HUES48 (cell line): ENCODE measurements at regions not wholly inside any gene's neighbourhood (a gene's known extent, or its start where the extent isn't known, plus 50 kb on each side); places are given as distances from the start of the nearest gene placed in this dataset.
"Not testable (repeated sequence)": the region's sequence is repeated elsewhere in the genome, so short reads cannot be mapped to it uniquely, and the experiment has no call there.

Experiments used
- H3K27ac ChIP-seq: one replicate; pipeline ENCODE4 v1.7.0; 2013; ENCODE audit warnings: low read depth, low read length, inconsistent platforms
- H3K27me3 ChIP-seq: 2 replicates; pipeline ENCODE4 v1.6.1; 2013; ENCODE audit warnings: mild to moderate bottlenecking, low read length; ENCODE audit not compliant: control insufficient read depth, insufficient read depth
- H3K36me3 ChIP-seq: 2 replicates; pipeline ENCODE4 v1.6.1; 2013; ENCODE audit warnings: low read length; ENCODE audit not compliant: control insufficient read depth, insufficient read depth
- H3K4me1 ChIP-seq: 2 replicates; pipeline ENCODE4 v1.6.1; 2013; ENCODE audit warnings: mild to moderate bottlenecking, low read length; ENCODE audit not compliant: control insufficient read depth, insufficient read depth
- H3K4me3 ChIP-seq: 2 replicates; pipeline ENCODE4 v1.5.1; 2013; ENCODE audit warnings: mild to moderate bottlenecking, low read depth, low read length
- H3K9ac ChIP-seq: 2 replicates; pipeline ENCODE4 v1.6.1; 2013; ENCODE audit warnings: mild to moderate bottlenecking, low read depth, low read length, moderate library complexity
- H3K9me3 ChIP-seq: 2 replicates; pipeline ENCODE4 v1.6.1; 2013; ENCODE audit warnings: low read length; ENCODE audit not compliant: control insufficient read depth, insufficient read depth

- H3K4me3 ChIP-seq: no peak overlapping the region
- H3K9me3 ChIP-seq: peaks cover 17% of the 10 kb centered on the region
These were observed 2896.7 kb upstream of the TEKT4 start for GRCh38 chr2:91974401-91975129.

GRCh38 chr2:91975130-91975491, 2896.1 kb upstream of the TEKT4 start:
- Histone ChIP-seq H3K4me3 (no peak overlapping the region), H3K36me3 (no peaks in the 10 kb centered on the region), H3K27me3 (no peaks in the 10 kb centered on the region), H3K27ac (no peak overlapping the region), H3K9me3 (peaks cover 17% of the 10 kb centered on the region), H3K9ac (no peak overlapping the region), H3K4me1 (no peaks in the 10 kb centered on the region)

More at GRCh38 chr2:91974401-91975129, 2896.7 kb upstream of the TEKT4 start:
- no peaks in the 10 kb centered on the region for H3K27me3 ChIP-seq
- H3K9ac ChIP-seq: no peak overlapping the region
- H3K36me3 ChIP-seq: no peaks in the 10 kb centered on the region
- no peaks in the 10 kb centered on the region for H3K4me1 ChIP-seq
- no peak overlapping the region for H3K27ac ChIP-seq

DNA sequence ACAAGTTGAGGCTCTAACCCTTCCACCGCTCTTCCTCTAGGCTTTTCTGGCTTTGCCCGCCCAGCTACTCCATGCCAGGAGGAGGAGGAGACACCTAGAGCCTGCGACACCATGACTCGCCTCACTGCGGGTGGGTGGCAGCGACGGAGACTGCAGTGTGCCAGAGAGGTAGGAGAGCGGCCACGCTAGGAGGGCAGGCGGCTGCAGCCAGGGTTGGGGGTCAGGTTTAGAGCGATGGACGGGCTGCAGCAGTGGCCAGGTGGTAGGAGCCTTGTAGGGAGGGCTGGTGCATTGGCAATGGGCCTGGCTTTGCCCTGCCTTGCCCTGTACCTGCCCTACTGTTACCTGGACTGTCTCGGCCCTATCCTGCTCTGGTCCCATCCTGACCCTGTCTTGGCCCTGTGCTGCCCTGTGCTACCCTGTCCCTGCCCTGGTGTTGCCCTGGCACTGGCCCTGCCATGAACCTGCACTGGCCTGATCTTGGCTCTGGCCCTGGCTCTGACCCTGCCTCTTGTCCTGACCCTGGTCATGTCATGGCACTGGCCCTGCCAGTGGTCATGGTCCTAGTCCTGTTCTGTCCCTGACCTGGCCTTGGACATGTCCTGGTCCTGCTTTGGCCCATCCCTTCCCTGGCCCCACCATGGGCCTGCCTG, 2890.1 kb upstream of the TEKT4 start:
- not testable (repeated sequence) for H3K27me3 ChIP-seq, H3K36me3 ChIP-seq, H3K4me3 ChIP-seq, H3K9ac ChIP-seq, H3K4me1 ChIP-seq, H3K27ac ChIP-seq
- peaks cover 31% of the 10 kb centered on the region; the same call in 1 of the 2 replicates for H3K9me3 ChIP-seq

DNA sequence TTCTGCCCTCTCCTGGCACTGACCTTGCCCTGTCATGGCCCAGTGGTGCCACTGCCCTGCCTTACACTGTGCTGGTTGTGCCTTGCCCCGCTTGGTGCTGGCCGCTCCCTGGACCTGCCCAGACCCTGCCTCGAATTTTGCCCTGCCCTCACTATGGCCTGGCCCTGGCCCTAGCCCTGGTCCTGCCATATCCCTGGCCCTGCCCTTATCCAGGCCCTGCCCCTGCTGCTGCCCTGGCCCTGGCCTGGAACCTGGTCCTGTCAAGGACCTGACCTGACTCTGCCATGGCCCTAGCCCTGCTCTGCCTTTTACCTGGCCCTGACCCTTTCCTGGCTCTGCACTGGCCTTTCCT, 2889.6 kb upstream of the TEKT4 start:
- not testable (repeated sequence) for H3K27me3 ChIP-seq, H3K36me3 ChIP-seq, H3K9ac ChIP-seq, H3K4me1 ChIP-seq, H3K4me3 ChIP-seq, H3K27ac ChIP-seq
- peaks cover 35% of the 10 kb centered on the region; the same call in 1 of the 2 replicates for H3K9me3 ChIP-seq

DNA sequence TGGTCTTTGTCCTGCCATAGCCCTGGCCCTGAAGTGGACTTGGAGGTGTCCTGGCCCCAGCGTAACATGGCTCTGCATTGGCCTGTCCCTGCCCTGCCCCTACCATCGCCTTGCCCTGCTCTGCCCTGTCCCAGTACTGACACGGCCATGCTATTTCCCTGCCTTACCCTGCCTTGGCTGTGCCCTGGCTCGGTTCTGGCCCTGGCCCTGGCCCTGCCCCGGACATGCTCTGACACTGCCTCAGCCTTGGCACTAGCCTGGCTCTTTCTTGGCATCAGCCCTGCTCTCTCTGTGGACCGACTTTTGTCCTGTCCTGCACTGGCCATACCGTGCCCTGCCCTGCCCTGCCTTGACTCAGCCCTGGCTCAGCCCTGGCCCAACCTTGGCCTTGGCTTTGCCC, 2889.0 kb upstream of the TEKT4 start:
- H3K36me3 ChIP-seq, H3K27me3 ChIP-seq, H3K4me3 ChIP-seq, H3K9ac ChIP-seq, H3K4me1 ChIP-seq, H3K27ac ChIP-seq: not testable (repeated sequence)
- H3K9me3 ChIP-seq: peaks cover 39% of the 10 kb centered on the region; the same call in 1 of the 2 replicates

DNA sequence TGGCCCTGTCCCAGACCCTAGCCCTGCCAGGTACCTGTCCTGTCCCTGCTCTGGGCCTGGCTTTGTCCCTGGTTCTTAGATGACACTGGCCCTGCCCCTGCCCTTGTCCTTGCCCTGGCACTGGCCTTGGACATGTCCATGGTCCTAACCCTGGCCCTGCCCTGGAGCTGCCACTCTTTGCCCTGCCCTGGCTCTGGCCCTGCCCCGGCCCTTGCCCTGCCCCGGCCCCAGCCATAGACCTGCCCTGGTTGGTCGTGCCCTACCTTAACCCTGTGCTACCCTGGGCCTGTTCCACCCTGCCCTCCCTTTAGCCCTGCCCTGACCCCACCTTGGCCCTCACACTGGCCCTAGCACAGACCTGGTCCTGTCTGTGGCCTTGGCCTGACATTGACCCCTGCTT, 2888.0 kb upstream of the TEKT4 start:
- not testable (repeated sequence) for H3K9ac ChIP-seq

DNA sequence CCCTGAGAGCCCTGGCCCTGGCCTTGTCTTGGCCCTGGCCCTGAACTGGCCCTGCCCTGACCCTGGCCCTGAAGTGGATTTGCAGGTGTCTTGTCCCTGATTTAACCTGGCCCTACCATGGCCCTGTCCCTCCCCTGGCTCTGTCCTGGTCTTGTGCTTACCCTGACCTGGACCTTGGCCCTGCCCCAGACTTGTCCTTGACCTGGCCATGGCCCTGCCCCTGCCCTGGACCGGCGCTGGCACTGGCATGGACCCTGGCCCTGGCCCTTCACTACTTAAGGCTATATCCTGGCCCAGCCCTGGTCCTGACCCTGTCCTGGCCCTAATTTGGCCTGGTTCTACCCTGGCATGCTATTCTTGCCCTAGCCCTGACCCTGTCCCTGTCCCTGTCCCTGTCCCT, 2887.5 kb upstream of the TEKT4 start:
- not testable (repeated sequence) for H3K27me3 ChIP-seq, H3K9ac ChIP-seq, H3K36me3 ChIP-seq, H3K4me1 ChIP-seq, H3K27ac ChIP-seq, H3K4me3 ChIP-seq
- H3K9me3 ChIP-seq: peaks cover 41% of the 10 kb centered on the region; the same call in 1 of the 2 replicates

More for the DNA sequence above, 2888.0 kb upstream of the TEKT4 start:
- not testable (repeated sequence) for H3K4me1 ChIP-seq, H3K4me3 ChIP-seq, H3K36me3 ChIP-seq, H3K27ac ChIP-seq, H3K27me3 ChIP-seq
- H3K9me3 ChIP-seq: peaks cover 39% of the 10 kb centered on the region; the same call in 1 of the 2 replicates

GRCh38 chr2:91984107-91984506, 2887.1 kb upstream of the TEKT4 start:
- peaks cover 45% of the 10 kb centered on the region; the same call in 1 of the 2 replicates for H3K9me3 ChIP-seq
- H3K27me3 ChIP-seq, H3K4me1 ChIP-seq: not testable (repeated sequence)

GRCh38 chr2:91985490-91985889, 2885.7 kb upstream of the TEKT4 start:
- H3K4me1 ChIP-seq, H3K27me3 ChIP-seq, H3K27ac ChIP-seq, H3K36me3 ChIP-seq, H3K9ac ChIP-seq, H3K4me3 ChIP-seq: not testable (repeated sequence)
- peaks cover 56% of the 10 kb centered on the region; the same call in 1 of the 2 replicates for H3K9me3 ChIP-seq

More at GRCh38 chr2:91984107-91984506, 2887.1 kb upstream of the TEKT4 start:
- H3K4me3 ChIP-seq, H3K36me3 ChIP-seq, H3K27ac ChIP-seq, H3K9ac ChIP-seq: not testable (repeated sequence)

DNA sequence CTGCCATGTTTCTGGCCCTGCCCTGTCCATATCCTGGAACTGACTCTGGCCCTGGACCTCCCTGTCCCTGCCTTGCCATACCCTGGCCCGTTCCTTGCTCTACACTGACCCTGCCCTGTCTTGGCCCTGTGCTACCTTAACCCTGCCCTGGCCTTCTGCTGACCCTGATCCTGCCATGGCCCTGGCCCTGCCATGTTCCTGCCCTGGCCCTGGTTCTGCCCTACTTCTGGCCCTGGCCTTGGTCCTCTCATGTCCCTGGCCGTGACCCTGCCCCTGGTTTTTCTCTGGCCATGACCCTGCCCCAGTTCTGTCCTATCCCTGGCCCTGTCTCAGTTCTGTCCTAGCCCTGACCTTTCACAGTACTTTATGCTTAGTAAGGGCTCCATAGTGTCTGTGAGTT, 2884.3 kb upstream of the TEKT4 start:
- H3K36me3 ChIP-seq, H3K27me3 ChIP-seq, H3K4me1 ChIP-seq, H3K27ac ChIP-seq, H3K4me3 ChIP-seq, H3K9ac ChIP-seq: not testable (repeated sequence)
- H3K9me3 ChIP-seq: peaks cover 54% of the 10 kb centered on the region; the same call in 1 of the 2 replicates

- H3K27me3 ChIP-seq: not testable (repeated sequence)
These were observed 2882.5 kb upstream of the TEKT4 start for GRCh38 chr2:91988754-91989153.

More at GRCh38 chr2:91988754-91989153, 2882.5 kb upstream of the TEKT4 start:
- H3K36me3 ChIP-seq, H3K9ac ChIP-seq, H3K4me3 ChIP-seq, H3K27ac ChIP-seq, H3K4me1 ChIP-seq: not testable (repeated sequence)
- H3K9me3 ChIP-seq: peaks cover 53% of the 10 kb centered on the region; the same call in 1 of the 2 replicates
